GM12878 (cell line): ENCODE measurements at regions not wholly inside any gene's neighbourhood (a gene's known extent, or its start where the extent isn't known, plus 50 kb on each side); places are given as distances from the start of the nearest gene placed in this dataset.

ENCODE experiments used
- ATAC-seq: fragments of 200-7000 bp; cut with Tn5 transposase; 3 replicates; pipeline ENCODE4 v1.9.1; 2020; ENCODE audit warnings: mild to moderate bottlenecking, moderate library complexity
- BruUV-seq: library from RNA; stranded (reverse); fragments of 400-500 nt; replicated peaks from 2 replicates; lab custom pipeline; 2021; lab: Mats Ljungman, UMichigan
- CTCF ChIA-PET: fragments of 300-600 bp; sonication (Branson Sonifier 250); formaldehyde crosslinking; extraction: SDS; loops from one replicate; lab custom pipeline; 2021; ENCODE audit warnings: inconsistent platforms; lab: Yijun Ruan, JAX
- POLR2A ChIA-PET: fragments of 350-600 bp; formaldehyde crosslinking; extraction: SDS; loops from one replicate; lab custom pipeline; 2021; ENCODE audit warnings: inconsistent platforms; lab: Charles Lee
- RAD21 ChIA-PET: fragments of 300-600 bp; sonication (Branson Sonifier 250); formaldehyde crosslinking; loops from one replicate; lab custom pipeline; 2023; ENCODE audit warnings: antibody characterized with exemption; ENCODE audit not compliant: unreplicated experiment; lab: Charles Lee
- SMC1A ChIA-PET: fragments of 300-600 bp; sonication (Branson Sonifier 250); formaldehyde crosslinking; loops from one replicate; lab custom pipeline; 2023; ENCODE audit not compliant: unreplicated experiment, uncharacterized antibody; lab: Charles Lee
- DNase-seq: peaks from one replicate; pipeline ENCODE4 v3.0.0-alpha.2; 2011; ENCODE audit warnings: low read depth, low spot score
- FAIRE-seq: peaks from 3 replicates; lab custom pipeline; 2011; peaks lifted over from hg19 to GRCh38; lab: Jason Lieb, UNC
- H2AFZ ChIP-seq: 2 replicates; pipeline ENCODE4 v1.6.0; 2011; ENCODE audit warnings: low read depth, low read length, control low read depth; ENCODE audit not compliant: control insufficient read depth
- H3K27ac ChIP-seq: 2 replicates; pipeline ENCODE4 v1.5.1; 2011; ENCODE audit warnings: control low read depth; ENCODE audit not compliant: control insufficient read depth, insufficient read depth
- H3K27me3 ChIP-seq, 2 experiments: replicated peaks in 1 of 2; 2 replicates each; pipeline versions ENCODE4 v1.6.0 to v1.6.1; 2011; ENCODE audit warnings: low read length in 1 of 2; ENCODE audit not compliant: control insufficient read depth in 2 of 2, insufficient read depth in 2 of 2
- H3K36me3 ChIP-seq, 2 experiments: 2 replicates each; pipeline ENCODE4 v1.5.1; 2011; ENCODE audit warnings: low read length in 1 of 2; ENCODE audit not compliant: control insufficient read depth in 2 of 2, insufficient read depth in 2 of 2
- H3K4me1 ChIP-seq: 2 replicates; pipeline ENCODE4 v1.6.1; 2011; ENCODE audit warnings: mild to moderate bottlenecking, low read length, moderate library complexity, mixed read lengths; ENCODE audit not compliant: control insufficient read depth, insufficient read depth
- H3K4me2 ChIP-seq: 2 replicates; pipeline ENCODE4 v1.6.0; 2011; ENCODE audit warnings: control low read depth; ENCODE audit not compliant: control insufficient read depth, insufficient read depth
- H3K4me3 ChIP-seq: fragments of 200-600 bp; sonication (generic); 2 replicates; pipeline ENCODE4 v1.5.1; 2016
- H3K79me2 ChIP-seq: 2 replicates; pipeline ENCODE4 v1.6.0; 2011; ENCODE audit warnings: low read length; ENCODE audit not compliant: control insufficient read depth, insufficient read depth
- H3K9ac ChIP-seq: 2 replicates; pipeline ENCODE4 v1.8.0; 2011; ENCODE audit warnings: low read length, control low read depth, mixed read lengths; ENCODE audit not compliant: control insufficient read depth, insufficient read depth
- H3K9me3 ChIP-seq: replicated peaks from 3 replicates; pipeline ENCODE4 v1.5.1; 2011; ENCODE audit warnings: mild to moderate bottlenecking, low read length; ENCODE audit not compliant: control insufficient read depth, insufficient read depth
- H4K20me1 ChIP-seq: 2 replicates; pipeline ENCODE4 v1.6.0; 2011; ENCODE audit not compliant: control insufficient read depth, insufficient read depth
- FOS ChIP-seq: IDR thresholded peaks from 3 replicates; pipeline ENCODE4 v1.6.1; 2011; ENCODE audit warnings: borderline replicate concordance; ENCODE audit not compliant: insufficient read length; ENCODE audit errors: extremely low read depth
- HDAC2 ChIP-seq: fragments of 200-600 bp; sonication (generic); IDR thresholded peaks from 2 replicates; pipeline ENCODE4 v1.6.1; 2017
- NFYA ChIP-seq: IDR thresholded peaks from 2 replicates; pipeline ENCODE4 v1.6.1; 2011; ENCODE audit warnings: low read depth, mild to moderate bottlenecking, low read length, improper control_type of control experiment, borderline replicate concordance
- PAX5 ChIP-seq: IDR thresholded peaks from 2 replicates; pipeline ENCODE4 v1.6.1; 2011; ENCODE audit warnings: low read depth, low read length, borderline replicate concordance
- RUNX3 ChIP-seq: IDR thresholded peaks from 2 replicates; pipeline ENCODE4 v1.6.1; 2012; ENCODE audit warnings: low read length, inconsistent platforms
- TCF7 ChIP-seq: IDR thresholded peaks from 2 replicates; pipeline ENCODE4 v1.6.1; 2014; ENCODE audit warnings: antibody characterized with exemption, borderline replicate concordance
- WGBS: methylation state at CpG from one replicate; pipeline ENCODE4 v1.1.6; 2016; ENCODE audit warnings: low lambda C conversion rate; ENCODE audit not compliant: insufficient replicate concordance, insufficient coverage; ENCODE audit errors: missing lambda C conversion rate; 5-methylcytosine and 5-hydroxymethylcytosine counted together
- in situ Hi-C: fragments of 300-500 bp; cut with MboI; formaldehyde crosslinking; loops from 9 replicates; pipeline ENCODE4 v1.14.3; 2018; ENCODE audit warnings: mixed read lengths
- intact Hi-C: fragments of 100-400 bp; cut with micrococcal nuclease; formaldehyde crosslinking; loops from one replicate; pipeline ENCODE4 v1.14.2; 2022; ENCODE audit not compliant: unreplicated experiment
- TF ChIP-seq, protein P1 (sequence below): fragments of 450-650 bp; IDR thresholded peaks from 2 replicates; pipeline ENCODE4 v1.6.1; 2017; ENCODE audit warnings: borderline replicate concordance
- TF ChIP-seq, protein P2 (sequence below): fragments of 150-350 bp; IDR thresholded peaks from 2 replicates; pipeline ENCODE4 v1.6.1; 2016; ENCODE audit warnings: low read depth, low read length
- TF ChIP-seq, protein P3 (sequence below): IDR thresholded peaks from 2 replicates; pipeline ENCODE4 v1.6.1; 2011; ENCODE audit warnings: borderline replicate concordance, low read depth, mild to moderate bottlenecking, moderate library complexity, mixed read lengths, low read length; ENCODE audit not compliant: insufficient read depth; ENCODE audit errors: extremely low read length
- TF ChIP-seq, protein P4 (sequence below): IDR thresholded peaks from 2 replicates; pipeline ENCODE4 v1.6.1; 2011; ENCODE audit warnings: borderline replicate concordance, low read depth, mild to moderate bottlenecking, moderate library complexity, low read length; ENCODE audit not compliant: insufficient read depth, poor library complexity, severe bottlenecking

DNA sequence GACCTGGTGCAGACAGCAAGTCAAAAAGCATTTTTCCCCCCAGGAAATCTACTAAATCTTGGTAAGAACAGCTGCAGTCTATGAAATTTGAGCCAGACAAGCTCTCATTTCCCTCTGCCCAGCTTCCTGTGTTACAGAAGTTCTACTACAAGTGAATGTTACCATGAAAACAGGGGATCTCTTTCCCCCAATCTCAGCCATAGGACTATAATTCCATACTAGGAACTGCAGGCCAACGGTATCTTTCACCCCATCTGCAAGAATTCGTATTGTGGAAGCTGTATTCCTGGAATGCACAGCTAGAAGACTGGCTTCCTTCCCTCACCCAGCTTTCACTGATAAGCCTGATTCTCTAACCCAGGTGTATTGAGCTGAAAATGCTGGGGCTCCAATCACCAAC lies 1655.4 kb downstream of the BRINP3 start:
- intact Hi-C loops (no loop called here), in situ Hi-C loops (no loop called here)
- Histone ChIP-seq H2AFZ (no peak overlapping the region), H3K4me3 (no peak overlapping the region), H3K79me2 (no peaks in the 10 kb centered on the region), H3K9me3 (no peaks in the 10 kb centered on the region), H3K27ac (no peak overlapping the region), H3K36me3 (no peaks in the 10 kb centered on the region), H3K27me3 (no peaks in the 10 kb centered on the region), H3K4me1 (no peaks in the 10 kb centered on the region), H3K4me2 (no peak overlapping the region), H4K20me1 (no peaks in the 10 kb centered on the region), H3K9ac (no peak overlapping the region)
- ChIA-PET CTCF (interaction anchor here (0.8 to 1.2 kb wide), 2 partner anchors 9 to 20 kb away, joined by 3 to 5 read pairs; no protein-coding TSS in a partner anchor), SMC1A (interaction anchor here (1.3 kb wide), 1 partner anchor 11 kb away, joined by 4 read pairs; no protein-coding TSS in a partner anchor), POLR2A (no interaction called here), RAD21 (interaction anchor here (1.0 kb wide), 1 partner anchor 12 kb away, joined by 3 read pairs; no protein-coding TSS in a partner anchor)
- FAIRE-seq = no peak
- 0% methylated on average over 2 of the region's 2 CpGs for WGBS
- no peak for ATAC-seq
- no peak for DNase-seq
- no TSS peak for BruUV-seq
- TF ChIP-seq PAX5 = no peak

DNA sequence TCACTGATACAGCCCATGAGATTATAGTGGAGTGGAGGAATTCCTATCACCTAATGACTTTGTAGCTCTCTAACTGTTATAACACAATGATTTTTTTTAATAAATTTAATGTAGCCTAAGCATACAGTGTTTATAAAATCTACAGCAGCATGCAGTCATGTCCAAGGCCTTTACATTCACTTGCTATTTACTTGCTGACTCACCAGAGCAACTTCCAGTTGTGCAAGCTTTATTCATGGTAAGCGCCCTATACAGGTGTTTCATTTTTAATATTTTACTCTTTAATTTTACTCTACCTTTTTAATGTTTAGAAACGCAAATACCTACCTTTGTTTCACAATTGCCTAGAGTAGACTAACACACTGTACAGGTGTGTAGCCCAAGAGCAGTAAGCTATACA lies 1652.2 kb downstream of the BRINP3 start:
- no peaks in the 10 kb centered on the region for H3K4me1 ChIP-seq
- no peak for FAIRE-seq
- H4K20me1 ChIP-seq = no peaks in the 10 kb centered on the region
- no peaks in the 10 kb centered on the region for H3K79me2 ChIP-seq
- SMC1A ChIA-PET = no interaction called here
- no peak for DNase-seq
- no peak for ATAC-seq
- H3K27ac ChIP-seq = no peak overlapping the region
- in situ Hi-C loops = no loop called here
- no TSS peak for BruUV-seq
- H3K9me3 ChIP-seq = no peaks in the 10 kb centered on the region
- H3K4me3 ChIP-seq = no peak overlapping the region
- no peak overlapping the region for H3K4me2 ChIP-seq
- CTCF ChIA-PET = interaction anchor here (0.7 kb wide), 1 partner anchor 15 kb away, joined by 3 read pairs; no protein-coding TSS in a partner anchor
- 3% methylated on average over 2 of the region's 2 CpGs for WGBS
- H3K36me3 ChIP-seq = no peaks in the 10 kb centered on the region
- H3K27me3 ChIP-seq = no peaks in the 10 kb centered on the region
- RAD21 ChIA-PET = no interaction called here
- no peak overlapping the region for H3K9ac ChIP-seq
- intact Hi-C loops = no loop called here
- TF ChIP-seq NFYA (no peak), RUNX3 (no peak), FOS (no peak), TCF7 (no peak), HDAC2 (no peak)
- TF ChIP-seq, protein P1, sequence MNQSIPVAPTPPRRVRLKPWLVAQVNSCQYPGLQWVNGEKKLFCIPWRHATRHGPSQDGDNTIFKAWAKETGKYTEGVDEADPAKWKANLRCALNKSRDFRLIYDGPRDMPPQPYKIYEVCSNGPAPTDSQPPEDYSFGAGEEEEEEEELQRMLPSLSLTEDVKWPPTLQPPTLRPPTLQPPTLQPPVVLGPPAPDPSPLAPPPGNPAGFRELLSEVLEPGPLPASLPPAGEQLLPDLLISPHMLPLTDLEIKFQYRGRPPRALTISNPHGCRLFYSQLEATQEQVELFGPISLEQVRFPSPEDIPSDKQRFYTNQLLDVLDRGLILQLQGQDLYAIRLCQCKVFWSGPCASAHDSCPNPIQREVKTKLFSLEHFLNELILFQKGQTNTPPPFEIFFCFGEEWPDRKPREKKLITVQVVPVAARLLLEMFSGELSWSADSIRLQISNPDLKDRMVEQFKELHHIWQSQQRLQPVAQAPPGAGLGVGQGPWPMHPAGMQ = no peak
- TF ChIP-seq, protein P2, sequence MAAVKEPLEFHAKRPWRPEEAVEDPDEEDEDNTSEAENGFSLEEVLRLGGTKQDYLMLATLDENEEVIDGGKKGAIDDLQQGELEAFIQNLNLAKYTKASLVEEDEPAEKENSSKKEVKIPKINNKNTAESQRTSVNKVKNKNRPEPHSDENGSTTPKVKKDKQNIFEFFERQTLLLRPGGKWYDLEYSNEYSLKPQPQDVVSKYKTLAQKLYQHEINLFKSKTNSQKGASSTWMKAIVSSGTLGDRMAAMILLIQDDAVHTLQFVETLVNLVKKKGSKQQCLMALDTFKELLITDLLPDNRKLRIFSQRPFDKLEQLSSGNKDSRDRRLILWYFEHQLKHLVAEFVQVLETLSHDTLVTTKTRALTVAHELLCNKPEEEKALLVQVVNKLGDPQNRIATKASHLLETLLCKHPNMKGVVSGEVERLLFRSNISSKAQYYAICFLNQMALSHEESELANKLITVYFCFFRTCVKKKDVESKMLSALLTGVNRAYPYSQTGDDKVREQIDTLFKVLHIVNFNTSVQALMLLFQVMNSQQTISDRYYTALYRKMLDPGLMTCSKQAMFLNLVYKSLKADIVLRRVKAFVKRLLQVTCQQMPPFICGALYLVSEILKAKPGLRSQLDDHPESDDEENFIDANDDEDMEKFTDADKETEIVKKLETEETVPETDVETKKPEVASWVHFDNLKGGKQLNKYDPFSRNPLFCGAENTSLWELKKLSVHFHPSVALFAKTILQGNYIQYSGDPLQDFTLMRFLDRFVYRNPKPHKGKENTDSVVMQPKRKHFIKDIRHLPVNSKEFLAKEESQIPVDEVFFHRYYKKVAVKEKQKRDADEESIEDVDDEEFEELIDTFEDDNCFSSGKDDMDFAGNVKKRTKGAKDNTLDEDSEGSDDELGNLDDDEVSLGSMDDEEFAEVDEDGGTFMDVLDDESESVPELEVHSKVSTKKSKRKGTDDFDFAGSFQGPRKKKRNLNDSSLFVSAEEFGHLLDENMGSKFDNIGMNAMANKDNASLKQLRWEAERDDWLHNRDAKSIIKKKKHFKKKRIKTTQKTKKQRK = no peak
- TF ChIP-seq, protein P3, sequence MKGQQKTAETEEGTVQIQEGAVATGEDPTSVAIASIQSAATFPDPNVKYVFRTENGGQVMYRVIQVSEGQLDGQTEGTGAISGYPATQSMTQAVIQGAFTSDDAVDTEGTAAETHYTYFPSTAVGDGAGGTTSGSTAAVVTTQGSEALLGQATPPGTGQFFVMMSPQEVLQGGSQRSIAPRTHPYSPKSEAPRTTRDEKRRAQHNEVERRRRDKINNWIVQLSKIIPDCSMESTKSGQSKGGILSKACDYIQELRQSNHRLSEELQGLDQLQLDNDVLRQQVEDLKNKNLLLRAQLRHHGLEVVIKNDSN = no peak
- TF ChIP-seq, protein P4, sequence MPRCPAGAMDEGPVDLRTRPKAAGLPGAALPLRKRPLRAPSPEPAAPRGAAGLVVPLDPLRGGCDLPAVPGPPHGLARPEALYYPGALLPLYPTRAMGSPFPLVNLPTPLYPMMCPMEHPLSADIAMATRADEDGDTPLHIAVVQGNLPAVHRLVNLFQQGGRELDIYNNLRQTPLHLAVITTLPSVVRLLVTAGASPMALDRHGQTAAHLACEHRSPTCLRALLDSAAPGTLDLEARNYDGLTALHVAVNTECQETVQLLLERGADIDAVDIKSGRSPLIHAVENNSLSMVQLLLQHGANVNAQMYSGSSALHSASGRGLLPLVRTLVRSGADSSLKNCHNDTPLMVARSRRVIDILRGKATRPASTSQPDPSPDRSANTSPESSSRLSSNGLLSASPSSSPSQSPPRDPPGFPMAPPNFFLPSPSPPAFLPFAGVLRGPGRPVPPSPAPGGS = no peak
- TF ChIP-seq, all 136 proteins: peak for 0
- POLR2A ChIA-PET = no interaction called here
- H2AFZ ChIP-seq = no peak overlapping the region
